MM.1S (cell line): ENCODE measurements at regions not wholly inside any gene's neighbourhood (a gene's known extent, or its start where the extent isn't known, plus 50 kb on each side); places are given as distances from the start of the nearest gene placed in this dataset.

ENCODE experiments used
- DNase-seq: peaks from one replicate; pipeline ENCODE4 v3.0.0-alpha.2; 2015
- H2AFZ ChIP-seq: fragments of 300-600 bp; sonication (generic); 2 replicates; pipeline ENCODE4 v1.6.0; 2016; ENCODE audit warnings: antibody characterized with exemption, low read length
- H3F3A ChIP-seq: fragments of 300-600 bp; sonication (generic); 2 replicates; pipeline ENCODE4 v1.6.1; 2016; ENCODE audit warnings: mild to moderate bottlenecking, antibody characterized with exemption, low read length, moderate library complexity, mixed read lengths; ENCODE audit not compliant: insufficient read depth
- H3K27ac ChIP-seq: fragments of 300-600 bp; sonication (generic); 2 replicates; pipeline ENCODE4 v1.5.1; 2016; ENCODE audit warnings: mild to moderate bottlenecking, low read length
- H3K27me3 ChIP-seq: fragments of 300-600 bp; sonication (generic); replicated peaks from 2 replicates; pipeline ENCODE4 v1.6.0; 2016; ENCODE audit warnings: low read length; ENCODE audit not compliant: insufficient read depth
- H3K36me3 ChIP-seq: fragments of 300-600 bp; sonication (generic); replicated peaks from 2 replicates; pipeline ENCODE4 v1.6.1; 2016; ENCODE audit warnings: mild to moderate bottlenecking, low read length, mixed read lengths; ENCODE audit not compliant: insufficient read depth
- H3K4me1 ChIP-seq: fragments of 300-600 bp; sonication (generic); 2 replicates; pipeline ENCODE4 v1.6.1; 2016; ENCODE audit warnings: low read length, mixed read lengths
- H3K4me2 ChIP-seq: fragments of 300-600 bp; sonication (generic); 2 replicates; pipeline ENCODE4 v1.6.0; 2016; ENCODE audit warnings: low read depth, low read length
- H3K4me3 ChIP-seq: fragments of 300-600 bp; sonication (generic); 2 replicates; pipeline ENCODE4 v1.5.1; 2016; ENCODE audit warnings: low read length, mixed read lengths
- H3K79me2 ChIP-seq: fragments of 300-600 bp; sonication (generic); 2 replicates; pipeline ENCODE4 v1.6.1; 2016; ENCODE audit warnings: mixed run types, low read length, mixed read lengths
- H3K9ac ChIP-seq: fragments of 300-600 bp; sonication (generic); 2 replicates; pipeline ENCODE4 v1.6.1; 2016; ENCODE audit warnings: low read length, mixed read lengths
- H3K9me2 ChIP-seq: fragments of 300-600 bp; sonication (generic); replicated peaks from 2 replicates; pipeline ENCODE4 v1.6.1; 2016; ENCODE audit warnings: mild to moderate bottlenecking, low read length, mixed read lengths; ENCODE audit not compliant: insufficient read depth
- H3K9me3 ChIP-seq: fragments of 300-600 bp; sonication (generic); replicated peaks from 2 replicates; pipeline ENCODE4 v1.6.1; 2016; ENCODE audit warnings: mild to moderate bottlenecking, low read length, mixed read lengths; ENCODE audit not compliant: insufficient read depth
- H4K20me1 ChIP-seq: fragments of 300-600 bp; sonication (generic); 2 replicates; pipeline ENCODE4 v1.6.1; 2016; ENCODE audit warnings: mild to moderate bottlenecking, low read length, moderate library complexity, mixed read lengths; ENCODE audit not compliant: insufficient read depth
- CTCF ChIP-seq: fragments of 300-600 bp; sonication (generic); IDR thresholded peaks from 2 replicates; pipeline ENCODE4 v1.5.1; 2016; ENCODE audit warnings: antibody characterized with exemption, low read length, mixed read lengths
- EZH2 ChIP-seq: fragments of 300-600 bp; sonication (generic); optimal IDR thresholded peaks from 2 replicates; pipeline ENCODE3; 2017; ENCODE audit warnings: low read depth, mild to moderate bottlenecking, antibody characterized with exemption, low read length, mixed read lengths
- EZH2phosphoT487 ChIP-seq: fragments of 300-600 bp; sonication (generic); IDR thresholded peaks from 2 replicates; pipeline ENCODE4 v1.6.1; 2018; ENCODE audit warnings: antibody characterized with exemption, low read length

GRCh38 chrX:80354966-80355465, 65.2 kb upstream of the TENT5D start:
- no peaks in the 10 kb centered on the region for H3K9me3 ChIP-seq
- H3K27me3 ChIP-seq = no peaks in the 10 kb centered on the region
- no peak overlapping the region for H3K27ac ChIP-seq
- H3K9ac ChIP-seq = no peak overlapping the region
- H3K79me2 ChIP-seq = no peaks in the 10 kb centered on the region
- H3K36me3 ChIP-seq = no peaks in the 10 kb centered on the region
- H4K20me1 ChIP-seq = no peaks in the 10 kb centered on the region
- H3F3A ChIP-seq = no peaks in the 10 kb centered on the region
- TF ChIP-seq CTCF = no peak
- TF ChIP-seq EZH2phosphoT487 = no peak
- no peak for TF ChIP-seq EZH2
- DNase-seq = no peak
- H3K9me2 ChIP-seq = no peaks in the 10 kb centered on the region
- H3K4me3 ChIP-seq = no peak overlapping the region
- no peak overlapping the region for H3K4me2 ChIP-seq
- H2AFZ ChIP-seq = no peak overlapping the region
- H3K4me1 ChIP-seq = no peaks in the 10 kb centered on the region
